ENCODE measurements at regions not wholly inside any gene's neighbourhood (a gene's known extent, or its start where the extent isn't known, plus 50 kb on each side); places are given as distances from the start of the nearest gene placed in this dataset.

- TF ChIP-seq YY1 (IDR thresholded peaks at IDR 0.05) (no peak), RAD21 (IDR thresholded peaks at IDR 0.05) (no peak), GABPA (IDR thresholded peaks at IDR 0.05 in 1 of 2, conservative IDR thresholded peaks at IDR 0.05 in 1 of 2) (no peak), TAF1 (conservative IDR thresholded peaks at IDR 0.05) (no peak), FOXA2 (IDR thresholded peaks at IDR 0.05) (no peak), HNF4A (conservative IDR thresholded peaks at IDR 0.05) (no peak)
- TF ChIP-seq, protein P1, sequence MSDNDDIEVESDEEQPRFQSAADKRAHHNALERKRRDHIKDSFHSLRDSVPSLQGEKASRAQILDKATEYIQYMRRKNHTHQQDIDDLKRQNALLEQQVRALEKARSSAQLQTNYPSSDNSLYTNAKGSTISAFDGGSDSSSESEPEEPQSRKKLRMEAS (IDR thresholded peaks at IDR 0.05): no peak
Observed at GRCh38 chr11:80194625-80195024, 753.8 kb upstream of the TENM4 start (continued).

- no peak for DNase-seq (ENCODE audit: low spot score)
Observed at GRCh38 chr11:80194016-80194415, 753.2 kb upstream of the TENM4 start.

DNA sequence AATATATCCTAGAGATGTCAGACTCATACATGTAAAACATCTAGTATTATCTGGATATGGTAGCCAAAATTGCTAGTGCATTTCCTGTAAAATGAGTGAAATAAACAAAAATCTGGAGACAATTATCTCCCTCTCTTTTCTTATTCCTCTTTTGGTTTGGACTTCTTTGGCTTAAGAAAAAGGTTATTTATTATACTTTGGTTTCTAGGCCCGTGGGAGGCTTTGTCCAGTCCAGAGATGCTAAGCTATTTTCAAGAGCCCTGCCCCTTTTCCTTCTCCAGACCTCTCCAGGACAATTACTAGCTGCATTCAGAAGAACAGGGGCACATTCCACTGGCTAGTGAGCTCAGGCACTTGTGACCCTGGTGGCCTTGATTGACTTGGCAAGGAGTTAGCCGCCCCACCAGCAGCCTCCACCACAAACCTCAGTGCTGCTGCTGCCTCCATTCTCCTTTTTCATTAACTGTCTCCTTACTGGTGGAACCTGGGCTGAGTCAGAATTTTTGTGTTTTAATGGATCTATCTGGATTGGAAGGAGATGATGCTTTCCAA, 747.3 kb upstream of the TENM4 start:
- Histone ChIP-seq H3K9ac (ENCODE audit: low read depth in 1 of 2, low read length in 2 of 2) (no peak overlapping the region), H3K4me1 (ENCODE audit: control insufficient read depth in 4 of 4, insufficient read depth in 4 of 4, low read length in 3 of 4) (no peaks in the 10 kb centered on the region), H3K36me3 (ENCODE audit: control insufficient read depth in 4 of 4, insufficient read depth in 3 of 4, low read depth in 1 of 4, low read length in 3 of 4) (no peaks in the 10 kb centered on the region), H3K9me3 (ENCODE audit: control insufficient read depth in 4 of 4, low read length in 3 of 4) (no peaks in the 10 kb centered on the region), H3K27ac (ENCODE audit: low read depth in 1 of 2, low read length in 2 of 2) (no peak overlapping the region), H3K4me3 (ENCODE audit: low read depth in 1 of 3, low read length in 3 of 3) (no peak overlapping the region), H3K27me3 (ENCODE audit: control insufficient read depth in 4 of 4, insufficient read depth in 4 of 4, low read length in 3 of 4) (peaks cover 0 to 7% (median 0%) of the 10 kb centered on the region in 4 donors)
- WGBS: 68% methylated on average over 2 of the region's 2 CpGs
- DNase-seq (ENCODE audit: low spot score): no peak
- TF ChIP-seq NR2F2 (IDR thresholded peaks at IDR 0.05): no peak
- no peak for TF ChIP-seq YY1 (IDR thresholded peaks at IDR 0.05)
- no peak for TF ChIP-seq EGR1 (IDR thresholded peaks at IDR 0.05; ENCODE audit: low read depth in 2 of 2)
- TF ChIP-seq RAD21 (IDR thresholded peaks at IDR 0.05): no peak

More at GRCh38 chr11:80194016-80194415, 753.2 kb upstream of the TENM4 start:
- Histone ChIP-seq H3K4me1 (ENCODE audit: control insufficient read depth in 4 of 4, insufficient read depth in 4 of 4, low read length in 3 of 4) (no peaks in the 10 kb centered on the region), H3K4me3 (ENCODE audit: low read depth in 1 of 3, low read length in 3 of 3) (no peak overlapping the region), H3K36me3 (ENCODE audit: control insufficient read depth in 4 of 4, insufficient read depth in 3 of 4, low read depth in 1 of 4, low read length in 3 of 4) (no peaks in the 10 kb centered on the region), H3K9ac (ENCODE audit: low read depth in 1 of 2, low read length in 2 of 2) (no peak overlapping the region), H3K27me3 (ENCODE audit: control insufficient read depth in 4 of 4, insufficient read depth in 4 of 4, low read length in 3 of 4) (peaks cover 0 to 7% (median 0%) of the 10 kb centered on the region in 4 donors), H3K9me3 (ENCODE audit: control insufficient read depth in 4 of 4, low read length in 3 of 4) (no peaks in the 10 kb centered on the region), H3K27ac (ENCODE audit: low read depth in 1 of 2, low read length in 2 of 2) (no peak overlapping the region)
- TF ChIP-seq HNF4A (conservative IDR thresholded peaks at IDR 0.05): no peak
- TF ChIP-seq FOXA1 (IDR thresholded peaks at IDR 0.05): no peak
- no peak for TF ChIP-seq FOXA2 (IDR thresholded peaks at IDR 0.05)
- 53% methylated on average over 1 of the region's 1 CpG for WGBS

- no peak for DNase-seq (ENCODE audit: low spot score)
- no peaks in the 10 kb centered on the region for H3K36me3 ChIP-seq (ENCODE audit: control insufficient read depth in 4 of 4, insufficient read depth in 3 of 4, low read depth in 1 of 4, low read length in 3 of 4)
- no peaks in the 10 kb centered on the region for H3K4me1 ChIP-seq (ENCODE audit: control insufficient read depth in 4 of 4, insufficient read depth in 4 of 4, low read length in 3 of 4)
- H3K27me3 ChIP-seq (ENCODE audit: control insufficient read depth in 4 of 4, insufficient read depth in 4 of 4, low read length in 3 of 4): peaks cover 0 to under 1% (median 0%) of the 10 kb centered on the region in 4 donors
- no peaks in the 10 kb centered on the region for H3K9me3 ChIP-seq (ENCODE audit: control insufficient read depth in 4 of 4, low read length in 3 of 4)
- 75% methylated on average over 3 of the region's 3 CpGs for WGBS
- no peak overlapping the region for H3K9ac ChIP-seq (ENCODE audit: low read depth in 1 of 2, low read length in 2 of 2)
- no peak overlapping the region for H3K4me3 ChIP-seq (ENCODE audit: low read depth in 1 of 3, low read length in 3 of 3)
- no peak overlapping the region for H3K27ac ChIP-seq (ENCODE audit: low read depth in 1 of 2, low read length in 2 of 2)
- TF ChIP-seq, protein P1 (IDR thresholded peaks at IDR 0.05): no peak
- TF ChIP-seq NR2F2 (IDR thresholded peaks at IDR 0.05): no peak
- no peak for TF ChIP-seq RAD21 (IDR thresholded peaks at IDR 0.05)
- TF ChIP-seq, protein P2, sequence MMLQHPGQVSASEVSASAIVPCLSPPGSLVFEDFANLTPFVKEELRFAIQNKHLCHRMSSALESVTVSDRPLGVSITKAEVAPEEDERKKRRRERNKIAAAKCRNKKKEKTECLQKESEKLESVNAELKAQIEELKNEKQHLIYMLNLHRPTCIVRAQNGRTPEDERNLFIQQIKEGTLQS (IDR thresholded peaks at IDR 0.05): no peak
- TF ChIP-seq SP1 (IDR thresholded peaks at IDR 0.05): no peak
- no peak for TF ChIP-seq CTCF (IDR thresholded peaks at IDR 0.05; ENCODE audit: low read depth, low read length, missing input control)
- no peak for TF ChIP-seq TAF1 (conservative IDR thresholded peaks at IDR 0.05)
- TF ChIP-seq HNF4A (conservative IDR thresholded peaks at IDR 0.05): no peak
- no peak for TF ChIP-seq GABPA (IDR thresholded peaks at IDR 0.05 in 1 of 2, conservative IDR thresholded peaks at IDR 0.05 in 1 of 2)
- TF ChIP-seq, protein P3, sequence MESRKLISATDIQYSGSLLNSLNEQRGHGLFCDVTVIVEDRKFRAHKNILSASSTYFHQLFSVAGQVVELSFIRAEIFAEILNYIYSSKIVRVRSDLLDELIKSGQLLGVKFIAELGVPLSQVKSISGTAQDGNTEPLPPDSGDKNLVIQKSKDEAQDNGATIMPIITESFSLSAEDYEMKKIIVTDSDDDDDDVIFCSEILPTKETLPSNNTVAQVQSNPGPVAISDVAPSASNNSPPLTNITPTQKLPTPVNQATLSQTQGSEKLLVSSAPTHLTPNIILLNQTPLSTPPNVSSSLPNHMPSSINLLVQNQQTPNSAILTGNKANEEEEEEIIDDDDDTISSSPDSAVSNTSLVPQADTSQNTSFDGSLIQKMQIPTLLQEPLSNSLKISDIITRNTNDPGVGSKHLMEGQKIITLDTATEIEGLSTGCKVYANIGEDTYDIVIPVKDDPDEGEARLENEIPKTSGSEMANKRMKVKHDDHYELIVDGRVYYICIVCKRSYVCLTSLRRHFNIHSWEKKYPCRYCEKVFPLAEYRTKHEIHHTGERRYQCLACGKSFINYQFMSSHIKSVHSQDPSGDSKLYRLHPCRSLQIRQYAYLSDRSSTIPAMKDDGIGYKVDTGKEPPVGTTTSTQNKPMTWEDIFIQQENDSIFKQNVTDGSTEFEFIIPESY (IDR thresholded peaks at IDR 0.05): no peak
- TF ChIP-seq HNF4G (IDR thresholded peaks at IDR 0.05): no peak
- no peak for TF ChIP-seq FOXA2 (IDR thresholded peaks at IDR 0.05)
- no peak for TF ChIP-seq JUND (IDR thresholded peaks at IDR 0.05)
- TF ChIP-seq YY1 (IDR thresholded peaks at IDR 0.05): no peak
- TF ChIP-seq FOXA1 (IDR thresholded peaks at IDR 0.05): no peak
- TF ChIP-seq REST (IDR thresholded peaks at IDR 0.05): no peak
- no peak for TF ChIP-seq EGR1 (IDR thresholded peaks at IDR 0.05; ENCODE audit: low read depth in 2 of 2)
Observed at GRCh38 chr11:80186692-80187091, 745.9 kb upstream of the TENM4 start.

Measured in liver (tissue), 8 donors.